Activated T-cell treated with anti-CD3 and anti-CD28 coated beads, Interleukin-2, amount 50 U/mL, for 48 hours (primary cell): ENCODE measurements at regions not wholly inside any gene's neighbourhood (a gene's known extent, or its start where the extent isn't known, plus 50 kb on each side); places are given as distances from the start of the nearest gene placed in this dataset.
A peak's percentile ranks its signal among the peaks of the same experiment; 100 is the strongest.

Experiments
- DNase-seq, 2 experiments: peaks; one replicate each; pipeline ENCODE4 v3.0.0-alpha.2; 2020

DNA sequence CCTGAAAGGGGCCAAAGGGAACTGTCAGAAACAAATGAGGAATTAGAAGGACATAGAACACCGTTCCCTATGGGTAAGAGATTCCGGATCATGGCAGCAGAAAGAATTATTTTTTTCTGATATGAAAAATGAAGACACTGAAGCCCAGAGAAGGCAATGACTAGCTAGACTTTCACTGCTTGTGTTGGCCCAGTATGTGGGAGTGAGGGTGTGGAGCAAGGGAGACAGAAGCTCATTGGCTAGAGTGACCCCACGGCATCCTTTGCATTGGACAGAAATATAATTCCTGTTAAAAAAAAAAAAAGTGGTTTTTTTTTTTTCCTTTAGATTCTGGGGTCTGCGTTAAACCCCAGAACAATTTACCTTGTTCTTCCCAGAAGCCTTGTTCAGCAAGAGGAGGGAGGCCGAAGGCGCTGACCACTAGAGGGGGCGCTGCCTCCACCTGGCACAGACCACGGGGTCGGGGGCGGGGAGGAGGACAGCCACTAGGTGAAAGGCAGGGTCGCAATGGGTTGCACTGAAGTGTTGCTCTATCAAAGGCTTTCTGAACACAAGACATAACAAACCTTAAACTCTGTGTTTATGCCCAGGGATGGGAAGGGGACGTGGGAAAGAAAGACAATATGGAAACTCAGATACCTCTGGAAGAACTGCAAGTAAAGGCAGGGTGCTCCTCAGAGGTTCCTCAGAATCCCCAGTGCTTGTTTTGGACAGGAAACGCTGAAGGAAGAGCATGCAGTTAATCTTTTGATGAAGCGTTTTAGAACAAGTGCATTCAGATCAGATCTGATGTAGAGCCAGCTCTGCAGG lies 156.8 kb downstream of the KCNA5 start:
- DNase-seq = peak; percentile 62 to 65

DNA sequence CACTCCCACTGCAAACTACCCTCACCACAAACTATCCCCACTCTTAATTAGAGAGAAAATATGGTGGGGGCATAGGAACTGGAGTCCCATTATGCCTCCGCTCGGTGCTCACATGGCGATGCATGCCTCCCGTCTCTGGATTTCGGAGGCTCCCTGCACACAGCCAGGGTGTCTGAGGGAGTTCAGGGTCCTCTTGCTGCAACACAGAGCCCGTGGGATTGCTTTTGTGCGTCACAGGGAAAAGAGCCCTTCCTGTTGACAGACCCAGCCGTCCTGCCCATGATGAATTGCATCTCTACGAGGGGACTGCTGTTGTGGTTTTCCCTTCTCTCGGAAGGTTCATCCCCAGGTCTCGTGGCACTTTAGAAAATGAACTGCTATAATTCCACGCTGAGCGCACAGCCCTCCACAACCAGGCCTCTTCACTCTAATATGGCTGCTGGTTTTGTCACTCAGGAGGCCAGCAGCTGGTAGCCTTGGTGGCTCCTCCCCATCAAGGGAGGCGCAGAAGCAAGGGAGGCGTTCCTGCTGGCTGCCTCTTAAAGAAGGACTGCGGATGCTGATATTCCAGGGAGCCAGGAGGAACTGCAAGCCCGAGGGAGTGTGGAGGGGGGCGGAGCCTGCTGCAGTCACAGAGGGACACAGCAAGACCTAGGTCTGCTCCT lies 158.0 kb downstream of the KCNA5 start:
- no peak for DNase-seq

DNA sequence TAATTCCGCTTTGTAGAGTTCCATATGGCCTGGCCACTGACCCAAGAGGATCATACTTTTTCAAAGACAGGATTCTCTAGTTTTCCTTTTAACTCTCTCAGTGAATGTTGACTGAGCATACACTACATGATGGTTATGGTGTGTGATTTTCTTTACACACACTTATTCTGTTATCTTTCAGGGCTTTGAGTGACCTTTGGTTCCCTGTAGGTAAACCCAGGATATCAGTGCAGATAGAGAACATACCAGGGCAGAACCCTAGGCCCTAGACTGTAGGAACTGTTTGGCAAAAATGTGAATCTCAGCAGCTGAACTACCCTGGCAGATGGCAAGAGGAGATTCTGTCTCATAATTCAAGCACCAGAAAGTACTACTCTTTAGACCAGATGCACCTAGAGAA lies 159.6 kb downstream of the KCNA5 start:
- no peak for DNase-seq

GRCh38 chr12:5203720-5204119 lies 160.0 kb downstream of the KCNA5 start:
- DNase-seq = no peak

GRCh38 chr12:5204271-5204670 lies 160.6 kb downstream of the KCNA5 start:
- DNase-seq = no peak

- no peak for DNase-seq
Measured at GRCh38 chr12:5204831-5205230, 161.2 kb downstream of the KCNA5 start.

DNA sequence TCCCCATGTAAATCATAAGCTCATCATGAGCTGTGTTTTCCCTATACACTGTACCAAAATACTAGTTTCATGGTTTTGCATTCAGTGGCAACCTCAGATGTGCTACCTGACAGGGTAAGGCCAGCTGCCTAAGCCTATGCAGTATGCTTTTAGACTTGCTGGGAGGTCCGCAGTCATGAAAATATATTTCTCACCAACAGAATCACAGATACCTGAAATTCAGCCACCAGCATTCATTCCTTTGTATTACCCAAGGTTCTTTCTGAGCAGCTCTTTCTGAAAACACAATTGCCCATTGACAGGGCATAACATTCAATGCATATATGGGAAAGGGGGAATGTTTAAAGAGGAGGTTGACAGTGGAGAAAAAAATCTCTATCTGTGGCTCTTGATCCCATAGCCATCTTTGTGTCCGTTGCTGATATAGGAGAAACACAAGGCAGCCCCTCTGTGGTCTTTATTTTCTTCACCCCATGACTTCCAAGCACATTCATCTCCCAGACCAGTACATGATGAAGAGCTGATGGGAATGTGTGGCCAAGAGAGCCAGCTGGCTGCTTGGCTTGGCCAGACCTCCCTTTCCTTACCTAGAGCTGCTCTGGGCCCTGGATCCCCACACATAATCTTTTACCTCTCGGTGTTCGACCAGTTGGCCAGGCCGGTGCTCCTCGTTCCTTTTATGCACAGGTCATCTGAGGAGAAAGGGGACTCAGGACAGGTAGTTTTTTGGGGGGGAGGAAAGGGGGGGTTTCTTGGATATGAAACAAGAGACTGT lies 162.9 kb downstream of the KCNA5 start:
- DNase-seq = no peak

GRCh38 chr12:5210179-5210922 lies 166.7 kb downstream of the KCNA5 start:
- DNase-seq = no peak

GRCh38 chr12:5210923-5211290 lies 167.2 kb downstream of the KCNA5 start:
- DNase-seq = no peak

DNA sequence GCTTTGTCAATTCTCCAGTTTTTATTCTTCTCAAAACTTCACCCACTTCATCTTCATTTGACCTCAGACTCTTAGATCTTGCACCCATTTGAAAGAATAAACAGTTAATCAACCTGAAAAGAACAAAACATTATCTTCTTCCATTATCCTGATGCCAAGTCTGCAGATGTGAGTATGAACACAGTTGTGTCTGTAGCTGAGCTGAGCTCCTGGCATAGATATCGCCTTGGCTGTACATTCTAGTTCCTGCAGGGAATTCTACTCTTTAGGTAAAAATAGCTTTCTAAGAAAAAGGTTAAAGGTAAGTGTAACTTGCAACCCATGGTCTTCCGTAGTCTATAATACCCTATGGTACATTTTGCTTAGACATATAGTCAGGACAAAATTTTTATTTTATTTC lies 169.7 kb downstream of the KCNA5 start:
- no peak for DNase-seq

GRCh38 chr12:5213990-5214389 lies 170.3 kb downstream of the KCNA5 start:
- DNase-seq = no peak

- DNase-seq = no peak
Measured at GRCh38 chr12:5217936-5218335, 174.3 kb downstream of the KCNA5 start.

DNA sequence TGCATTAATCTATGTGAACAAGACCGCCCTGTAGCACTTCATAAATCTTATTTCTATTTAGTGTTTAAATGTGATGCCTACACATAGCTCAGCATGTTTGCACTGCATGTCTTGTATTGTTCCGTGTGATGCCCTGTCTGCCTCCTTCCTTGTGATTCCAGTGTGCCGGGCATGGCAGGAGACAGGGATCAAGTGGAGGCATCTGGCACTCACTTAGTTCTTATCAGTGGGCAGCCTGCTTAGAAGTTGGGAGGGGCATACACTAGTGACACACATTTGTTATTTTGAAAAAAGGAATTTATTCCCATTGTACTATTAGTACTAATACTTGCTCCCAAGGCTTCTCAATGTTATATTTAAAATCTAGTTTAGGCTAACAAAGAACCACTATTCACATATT lies 176.4 kb downstream of the KCNA5 start:
- DNase-seq = no peak

DNA sequence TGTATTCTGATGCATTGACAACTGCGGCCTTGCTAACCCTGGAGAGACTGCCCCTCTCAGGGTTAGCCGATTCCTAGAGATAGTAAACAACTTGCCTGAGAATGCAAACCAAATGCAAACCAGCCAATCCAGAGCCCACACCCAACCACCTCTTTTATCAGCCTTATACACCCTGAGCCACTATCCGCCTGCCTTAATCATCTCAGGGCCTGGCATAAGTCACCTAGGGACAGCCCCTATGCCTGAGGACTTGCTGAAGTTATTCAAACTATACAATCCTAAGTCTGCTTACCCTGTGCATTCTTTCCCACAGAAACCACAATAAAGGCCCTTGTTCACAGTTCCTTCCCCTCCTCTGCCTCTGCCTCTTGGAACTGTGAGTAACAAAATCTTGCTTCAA lies 177.2 kb downstream of the KCNA5 start:
- DNase-seq = peak; percentile 30 to 38

- no peak for DNase-seq
Measured at GRCh38 chr12:5222011-5222461, 178.4 kb downstream of the KCNA5 start.

- DNase-seq = no peak
Measured at GRCh38 chr12:5222729-5223128, 179.1 kb downstream of the KCNA5 start.

- no peak for DNase-seq
Measured at GRCh38 chr12:5223881-5224280, 180.2 kb downstream of the KCNA5 start.

GRCh38 chr12:5226581-5226980 lies 182.9 kb downstream of the KCNA5 start:
- DNase-seq = no peak

GRCh38 chr12:5227708-5228373 lies 184.2 kb downstream of the KCNA5 start:
- no peak for DNase-seq

DNA sequence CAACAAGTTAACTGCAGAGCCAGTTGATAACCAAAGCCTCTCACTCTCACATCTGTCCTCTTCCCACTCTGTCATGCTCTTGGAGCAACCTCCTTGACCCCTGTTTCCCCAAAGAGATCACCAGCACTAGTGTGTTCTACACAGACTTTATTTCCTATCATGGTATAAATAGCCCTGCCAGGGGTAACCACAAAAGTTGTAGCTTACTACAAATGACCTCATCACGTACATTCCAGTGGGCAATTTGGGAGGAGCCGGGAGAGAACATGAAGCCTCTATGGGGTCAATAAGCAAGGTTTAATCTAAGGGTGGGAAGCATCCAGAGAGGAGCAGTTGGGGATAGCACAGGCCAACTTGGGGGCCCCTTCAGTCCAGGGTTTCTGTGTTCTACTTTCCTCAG lies 186.5 kb downstream of the KCNA5 start:
- no peak for DNase-seq

- no peak for DNase-seq
Measured at GRCh38 chr12:5230861-5231260, 187.2 kb downstream of the KCNA5 start.

DNA sequence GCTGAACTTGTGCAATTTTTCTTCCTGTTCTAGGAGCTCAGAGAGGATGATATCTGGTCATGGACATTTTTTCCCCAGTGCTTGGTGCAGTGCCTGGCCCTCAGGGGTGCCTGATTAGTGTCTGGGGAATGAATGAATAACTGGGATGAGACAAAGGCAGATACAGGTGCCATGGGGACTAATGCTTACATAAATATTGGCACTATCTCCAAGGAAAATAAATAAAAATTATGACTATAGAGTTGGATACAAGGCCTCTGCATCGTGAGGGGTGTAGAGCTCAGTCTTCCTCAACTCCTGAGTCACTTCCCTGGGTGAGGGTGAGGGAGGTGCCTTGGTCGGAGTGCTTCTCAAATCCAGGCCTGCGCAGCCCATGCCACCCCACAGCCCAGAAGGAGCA lies 188.6 kb downstream of the KCNA5 start:
- DNase-seq = no peak
